ENCODE measurements at regions not wholly inside any gene's neighbourhood (a gene's known extent, or its start where the extent isn't known, plus 50 kb on each side); places are given as distances from the start of the nearest gene placed in this dataset.

DNA sequence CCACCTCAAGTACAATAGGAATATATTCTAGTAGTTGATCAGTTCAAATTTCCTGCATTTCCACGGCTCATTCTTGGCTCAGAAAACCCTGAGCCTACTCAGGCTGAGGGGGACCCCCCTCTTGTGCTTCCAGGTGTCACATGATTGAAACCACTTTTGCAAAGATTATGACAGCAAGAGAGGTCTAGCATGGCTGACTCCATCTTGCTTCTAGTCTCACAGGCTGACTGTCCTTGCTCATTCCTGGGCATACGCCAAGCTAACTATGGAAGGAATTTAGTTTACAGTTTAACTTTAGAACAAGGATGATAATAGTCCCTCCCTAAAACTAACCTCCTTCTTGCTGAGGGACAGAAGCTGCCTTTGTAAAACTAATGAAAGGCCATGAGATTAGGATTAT is 154.1 kb downstream of the SNX18 start:
- in situ Hi-C loops (cut with HindIII; ENCODE audit: low sequenced_read_pairs): no loop called here
- H3K4me3 ChIP-seq (ENCODE audit: low read depth, low read length): no peak overlapping the region
- TF ChIP-seq, protein P1, sequence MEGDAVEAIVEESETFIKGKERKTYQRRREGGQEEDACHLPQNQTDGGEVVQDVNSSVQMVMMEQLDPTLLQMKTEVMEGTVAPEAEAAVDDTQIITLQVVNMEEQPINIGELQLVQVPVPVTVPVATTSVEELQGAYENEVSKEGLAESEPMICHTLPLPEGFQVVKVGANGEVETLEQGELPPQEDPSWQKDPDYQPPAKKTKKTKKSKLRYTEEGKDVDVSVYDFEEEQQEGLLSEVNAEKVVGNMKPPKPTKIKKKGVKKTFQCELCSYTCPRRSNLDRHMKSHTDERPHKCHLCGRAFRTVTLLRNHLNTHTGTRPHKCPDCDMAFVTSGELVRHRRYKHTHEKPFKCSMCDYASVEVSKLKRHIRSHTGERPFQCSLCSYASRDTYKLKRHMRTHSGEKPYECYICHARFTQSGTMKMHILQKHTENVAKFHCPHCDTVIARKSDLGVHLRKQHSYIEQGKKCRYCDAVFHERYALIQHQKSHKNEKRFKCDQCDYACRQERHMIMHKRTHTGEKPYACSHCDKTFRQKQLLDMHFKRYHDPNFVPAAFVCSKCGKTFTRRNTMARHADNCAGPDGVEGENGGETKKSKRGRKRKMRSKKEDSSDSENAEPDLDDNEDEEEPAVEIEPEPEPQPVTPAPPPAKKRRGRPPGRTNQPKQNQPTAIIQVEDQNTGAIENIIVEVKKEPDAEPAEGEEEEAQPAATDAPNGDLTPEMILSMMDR (IDR thresholded peaks at IDR 0.05; ENCODE audit: low read depth, low read length, missing control alignments): no peak
- DNase-seq (ENCODE audit: low read depth): no peak

DNA sequence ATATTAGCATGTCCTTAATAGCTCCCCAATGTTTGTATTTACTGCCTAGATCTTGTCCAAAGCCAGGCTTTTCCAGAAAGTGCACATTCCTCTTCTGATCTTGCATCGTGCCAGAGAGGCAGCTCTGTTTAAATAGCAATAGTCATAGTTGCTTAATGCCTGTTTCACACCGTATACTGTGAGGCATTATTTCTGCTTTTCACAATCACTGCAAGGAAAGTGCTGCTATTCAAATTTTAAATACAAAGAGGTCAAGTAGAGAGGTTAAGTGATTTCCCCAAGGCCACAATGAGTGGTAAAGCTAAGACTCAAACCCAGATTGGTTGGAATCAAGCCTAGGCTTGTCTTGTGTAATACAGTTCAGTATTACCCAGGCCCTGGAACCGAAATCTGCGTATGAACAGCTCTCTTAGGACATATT is 153.6 kb downstream of the SNX18 start:
- TF ChIP-seq, protein P1 (IDR thresholded peaks at IDR 0.05; ENCODE audit: low read depth, low read length, missing control alignments): no peak
- no peak for DNase-seq (ENCODE audit: low read depth)

DNA sequence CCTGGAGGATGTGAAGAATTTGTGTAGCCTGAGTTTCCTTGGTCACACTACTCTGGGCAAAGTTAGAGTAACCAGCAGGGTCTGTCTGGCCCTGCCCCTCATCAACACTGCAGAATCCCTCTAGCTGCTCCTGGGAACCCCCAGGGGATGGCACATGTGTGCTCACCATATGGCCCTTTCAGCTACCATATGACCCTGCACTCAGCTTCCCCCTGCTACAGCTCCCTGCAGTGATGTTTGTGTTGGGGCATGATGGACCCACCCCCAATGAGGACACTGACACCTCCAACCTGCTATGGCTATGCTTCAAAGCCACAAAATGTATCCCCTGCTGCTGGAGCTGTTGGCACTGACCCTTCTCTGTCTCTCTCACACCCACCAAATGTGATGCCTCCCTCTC is 152.7 kb downstream of the SNX18 start:
- DNase-seq (ENCODE audit: low read depth): no peak
- TF ChIP-seq, protein P1 (IDR thresholded peaks at IDR 0.05; ENCODE audit: low read depth, low read length, missing control alignments): no peak
- in situ Hi-C loops (cut with HindIII; ENCODE audit: low sequenced_read_pairs): no loop called here
- no peak overlapping the region for H3K4me3 ChIP-seq (ENCODE audit: low read depth, low read length)

More for the DNA sequence above, 153.6 kb downstream of the SNX18 start:
- no peak overlapping the region for H3K4me3 ChIP-seq (ENCODE audit: low read depth, low read length)
- in situ Hi-C loops (cut with HindIII; ENCODE audit: low sequenced_read_pairs): no loop called here

DNA sequence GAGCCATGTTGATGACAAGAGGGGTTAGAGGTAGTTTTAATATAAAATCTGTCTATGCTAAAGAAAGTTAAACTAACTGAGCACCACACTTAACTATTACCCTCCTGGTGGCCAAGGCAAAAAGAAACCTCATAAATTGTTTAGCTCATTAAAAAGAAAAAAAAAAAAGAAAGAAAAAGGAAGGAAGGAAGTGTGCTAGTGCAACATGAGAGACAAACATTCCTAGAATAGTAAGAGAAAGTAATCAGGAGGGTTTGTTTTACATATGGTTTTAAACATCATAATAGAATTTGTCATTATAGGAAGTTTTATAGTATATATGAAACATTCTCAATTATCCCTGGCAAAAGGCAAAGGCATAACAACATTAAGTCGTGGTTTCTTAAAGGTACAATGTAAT is 152.3 kb downstream of the SNX18 start:
- in situ Hi-C loops (cut with HindIII; ENCODE audit: low sequenced_read_pairs): no loop called here
- H3K4me3 ChIP-seq (ENCODE audit: low read depth, low read length): no peak overlapping the region
- TF ChIP-seq, protein P1 (IDR thresholded peaks at IDR 0.05; ENCODE audit: low read depth, low read length, missing control alignments): no peak
- no peak for DNase-seq (ENCODE audit: low read depth)

DNA sequence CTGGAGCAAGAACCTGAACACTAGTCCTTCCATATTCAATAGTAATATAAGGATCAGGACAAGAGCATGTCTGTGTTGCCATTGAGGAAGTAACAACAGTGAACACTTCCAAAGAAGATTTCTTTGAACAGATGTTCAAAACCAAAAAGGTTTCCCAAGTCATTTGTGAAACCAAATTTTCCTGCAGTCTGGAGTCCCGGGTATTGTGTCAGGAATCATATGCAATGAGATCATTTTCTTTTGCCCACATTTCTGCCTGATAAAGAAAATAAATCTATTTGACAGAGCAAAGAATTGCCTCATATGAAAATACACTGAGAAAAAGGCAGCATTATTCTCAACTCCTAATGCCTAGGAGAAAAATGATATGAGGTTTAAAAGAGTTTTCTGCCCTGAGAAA is 151.7 kb downstream of the SNX18 start:
- TF ChIP-seq, protein P1 (IDR thresholded peaks at IDR 0.05; ENCODE audit: low read depth, low read length, missing control alignments): no peak
- no peak for DNase-seq (ENCODE audit: low read depth)
- in situ Hi-C loops (cut with HindIII; ENCODE audit: low sequenced_read_pairs): no loop called here
- H3K4me3 ChIP-seq (ENCODE audit: low read depth, low read length): no peak overlapping the region

DNA sequence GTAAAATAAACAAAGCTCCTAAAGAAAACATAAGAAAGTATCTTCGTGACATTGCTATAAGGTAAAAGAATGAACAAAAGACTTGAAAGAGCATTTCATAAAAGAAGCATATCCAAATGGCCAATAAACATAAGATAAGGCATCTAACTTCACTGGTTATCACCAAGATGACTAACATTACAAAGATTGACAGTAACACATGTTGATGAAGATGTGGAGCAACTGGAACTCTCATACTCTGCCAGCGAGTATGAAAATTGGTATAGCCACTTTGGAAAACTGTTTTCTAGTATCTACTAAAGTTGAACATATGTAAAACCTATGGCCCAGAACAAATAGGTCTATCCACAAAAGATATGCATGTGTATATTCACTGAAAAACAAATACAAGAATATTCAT is 150.5 kb downstream of the SNX18 start:
- H3K4me3 ChIP-seq (ENCODE audit: low read depth, low read length): no peak overlapping the region
- in situ Hi-C loops (cut with HindIII; ENCODE audit: low sequenced_read_pairs): no loop called here
- TF ChIP-seq, protein P1 (IDR thresholded peaks at IDR 0.05; ENCODE audit: low read depth, low read length, missing control alignments): no peak
- no peak for DNase-seq (ENCODE audit: low read depth)

DNA sequence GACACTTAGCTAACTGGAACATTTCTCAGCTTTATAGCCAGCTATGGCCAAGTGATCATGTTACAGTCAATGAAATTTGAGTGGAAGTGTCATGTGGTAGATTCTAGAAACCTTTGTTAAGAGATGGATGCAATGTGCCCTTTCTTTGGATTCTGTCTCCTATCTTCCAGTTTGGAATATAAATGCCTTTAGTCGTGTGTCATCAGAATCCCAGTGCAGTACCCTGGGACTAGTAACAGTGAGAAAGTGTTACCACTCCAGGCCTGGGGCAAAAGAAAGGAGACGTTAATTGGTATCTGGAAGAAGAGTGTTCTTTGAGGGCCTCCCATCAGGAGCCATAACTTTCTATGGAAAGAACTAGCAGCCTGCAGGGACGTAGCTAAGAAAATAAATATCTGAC is 149.6 kb downstream of the SNX18 start:
- TF ChIP-seq, protein P1 (IDR thresholded peaks at IDR 0.05; ENCODE audit: low read depth, low read length, missing control alignments): no peak
- in situ Hi-C loops (cut with HindIII; ENCODE audit: low sequenced_read_pairs): no loop called here
- H3K4me3 ChIP-seq (ENCODE audit: low read depth, low read length): no peak overlapping the region
- no peak for DNase-seq (ENCODE audit: low read depth)

Measured in astrocyte of the cerebellum (primary cell).